HTR-8/SVneo (cell line): ENCODE measurements at regions not wholly inside any gene's neighbourhood (a gene's known extent, or its start where the extent isn't known, plus 50 kb on each side); places are given as distances from the start of the nearest gene placed in this dataset.
A peak's percentile ranks its signal among the peaks of the same experiment; 100 is the strongest.
"Not testable (repeated sequence)": the region's sequence is repeated elsewhere in the genome, so short reads cannot be mapped to it uniquely, and the experiment has no call there.

Source experiments
- DNase-seq: peaks from one replicate; pipeline ENCODE4 v3.0.0; 2011; ENCODE audit warnings: low spot score, mixed read lengths; ENCODE audit not compliant: insufficient read length
- FAIRE-seq: peaks from 2 replicates; lab custom pipeline; 2011; peaks lifted over from hg19 to GRCh38; lab: Jason Lieb, UNC

DNA sequence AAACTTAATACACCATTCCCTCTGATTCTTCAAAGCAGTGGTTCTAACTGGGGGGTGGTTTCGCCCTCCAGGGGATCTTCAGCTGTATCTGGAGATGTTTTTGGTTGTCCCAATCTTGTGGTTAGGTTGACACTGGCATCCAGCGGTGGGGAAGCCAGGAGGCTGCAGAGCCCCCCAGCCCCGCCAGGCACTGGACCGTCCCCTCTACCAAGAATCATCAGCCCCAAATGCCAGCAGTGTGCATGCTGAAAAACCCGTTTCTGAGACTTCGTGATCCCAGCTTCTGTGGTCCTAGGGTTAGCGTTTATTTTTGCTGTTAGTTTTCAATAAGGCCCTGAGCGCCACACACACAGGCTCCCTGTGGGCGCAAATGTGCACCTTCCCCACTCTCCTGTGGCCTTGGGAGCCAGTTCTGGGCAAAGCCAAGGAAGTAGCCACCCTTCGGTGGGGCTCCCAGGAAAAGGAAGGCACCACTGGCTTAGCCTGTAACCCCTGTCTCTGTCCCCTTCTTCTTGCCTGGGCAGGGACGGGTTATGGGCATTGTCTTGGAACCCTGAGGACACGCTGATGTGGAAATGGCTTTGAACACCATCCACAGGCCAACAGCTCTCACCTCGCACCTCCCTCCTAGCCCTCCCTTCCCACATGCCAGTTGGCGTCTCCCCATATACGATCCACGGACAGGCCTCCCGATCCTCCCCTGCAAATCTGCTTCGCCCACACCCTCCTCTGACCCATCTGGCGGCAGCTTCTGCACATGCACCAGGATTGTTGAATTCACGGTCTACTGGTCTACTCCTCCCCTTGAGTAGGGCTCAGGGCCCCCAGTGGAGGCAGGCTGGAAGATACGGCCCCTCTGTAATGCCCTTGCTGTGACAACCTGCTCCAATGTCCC lies 71.4 kb upstream of the CCND1 start:
- DNase-seq (no peak), FAIRE-seq (no peak)

DNA sequence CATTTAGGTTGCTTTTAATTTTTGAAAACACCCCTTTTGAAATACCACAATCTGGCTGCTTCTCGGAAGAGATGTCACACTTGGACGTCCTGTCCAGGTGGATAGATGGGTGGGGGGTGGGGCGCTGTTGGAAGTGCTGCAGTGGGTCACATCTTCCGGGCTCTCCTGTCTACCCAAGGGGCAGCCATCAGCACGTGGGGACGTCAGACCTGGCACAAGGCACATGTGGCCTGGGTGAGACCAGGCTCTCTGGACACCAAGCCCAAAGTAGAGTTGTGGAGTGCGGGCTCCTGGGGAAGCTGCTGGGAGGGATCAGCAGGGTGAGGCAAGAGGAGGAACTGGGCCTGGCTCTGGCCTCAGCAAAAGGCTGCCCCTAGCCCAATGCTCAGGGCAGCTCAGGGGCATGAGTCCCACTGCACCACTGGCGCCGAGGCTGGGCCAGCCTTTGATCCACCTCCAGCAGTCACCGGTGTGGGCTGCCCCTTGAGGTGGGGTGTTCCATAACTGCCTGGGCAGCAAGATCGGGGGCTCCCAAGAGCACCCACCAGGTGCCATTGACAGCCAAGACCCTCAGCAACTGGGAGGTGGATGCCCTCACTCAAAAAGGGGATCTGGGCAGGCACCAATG lies 68.6 kb upstream of the CCND1 start:
- FAIRE-seq = no peak
- DNase-seq = no peak

DNA sequence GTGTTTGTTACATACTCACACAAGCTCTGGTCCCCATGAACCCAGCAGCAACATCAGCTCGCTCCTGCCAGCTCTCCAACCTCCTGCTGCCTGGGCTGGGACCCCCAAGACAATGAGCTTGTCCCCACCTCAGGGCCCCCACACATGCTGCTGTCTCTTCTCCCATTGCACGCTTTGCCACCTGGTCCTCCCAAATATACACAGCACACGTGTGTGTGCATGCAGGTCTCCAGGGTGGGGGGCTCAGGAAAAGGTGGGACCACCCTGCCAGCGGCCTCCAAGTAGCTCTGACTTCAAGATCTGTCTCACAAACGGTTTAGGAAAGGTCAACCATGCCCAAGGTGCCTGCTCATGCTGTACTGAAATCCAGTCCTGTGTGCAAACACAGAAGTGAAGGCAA lies 68.1 kb upstream of the CCND1 start:
- FAIRE-seq (no peak), DNase-seq (no peak)

DNA sequence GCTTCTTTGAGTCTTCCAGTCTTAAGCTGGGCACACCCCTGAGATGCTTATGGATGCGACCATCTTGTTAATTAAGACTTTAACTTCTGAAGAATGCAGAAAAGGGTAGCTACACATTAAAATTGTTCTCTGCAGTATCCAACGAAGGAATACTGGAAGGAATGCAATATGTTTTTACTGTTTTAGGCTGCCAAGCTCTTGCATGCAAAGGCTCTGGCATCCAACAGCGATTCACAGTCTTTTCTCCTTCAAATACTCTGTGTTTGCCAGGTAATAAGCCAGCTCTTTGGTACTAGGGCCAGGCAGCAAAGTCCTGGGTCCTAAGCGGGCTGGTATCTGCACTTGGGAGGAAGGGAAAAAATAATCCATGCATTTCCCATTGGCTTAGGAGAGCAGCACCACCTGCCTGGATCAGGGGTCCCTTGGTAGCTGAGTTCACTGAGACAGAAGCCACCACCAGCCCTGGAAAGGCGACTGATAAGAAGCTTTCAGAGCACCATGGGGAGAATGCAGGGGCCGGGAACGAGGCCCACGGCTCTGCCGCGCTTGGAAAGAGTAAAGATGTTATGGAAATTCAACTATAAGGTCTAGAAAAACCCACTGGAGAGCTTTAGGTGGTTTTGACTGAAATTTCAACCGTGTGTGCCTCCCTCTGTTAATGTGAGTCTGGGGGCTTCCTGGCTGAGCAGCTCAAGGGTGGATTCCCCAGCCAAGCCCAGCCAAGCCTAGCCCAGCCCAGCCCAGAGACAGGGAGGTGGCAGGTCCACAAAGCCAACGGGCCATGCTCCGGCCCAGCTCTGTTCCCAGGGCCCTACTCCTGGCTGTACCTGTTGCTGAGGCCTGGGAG lies 67.0 kb upstream of the CCND1 start:
- DNase-seq (no peak), FAIRE-seq (no peak)

- no peak for DNase-seq
- FAIRE-seq = no peak
Observed at GRCh38 chr11:69574608-69575255, 66.2 kb upstream of the CCND1 start.

- FAIRE-seq (no peak), DNase-seq (no peak)
Observed at GRCh38 chr11:69575296-69576068, 65.5 kb upstream of the CCND1 start.

- FAIRE-seq (no peak), DNase-seq (no peak)
Observed at GRCh38 chr11:69576069-69576782, 64.7 kb upstream of the CCND1 start.

DNA sequence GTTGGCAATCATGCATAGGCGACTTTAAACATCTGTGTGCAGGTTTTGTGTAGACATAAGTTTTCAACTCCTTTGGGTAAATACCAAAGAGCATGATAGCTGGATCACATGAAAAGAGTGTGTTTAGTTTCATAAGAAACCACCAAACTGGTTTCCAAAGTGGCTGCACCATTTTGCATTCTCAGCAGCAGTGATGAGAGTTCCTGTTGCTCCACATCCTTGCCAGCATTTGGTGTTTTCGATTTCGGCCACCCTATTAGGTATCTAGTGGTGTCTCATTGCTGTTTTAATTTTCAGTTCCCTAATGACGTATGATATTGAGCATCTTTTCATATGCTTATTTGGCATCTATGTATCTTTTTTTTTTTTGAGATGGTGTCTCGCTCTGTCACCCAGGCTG lies 62.8 kb upstream of the CCND1 start:
- DNase-seq (no peak), FAIRE-seq (no peak)

DNA sequence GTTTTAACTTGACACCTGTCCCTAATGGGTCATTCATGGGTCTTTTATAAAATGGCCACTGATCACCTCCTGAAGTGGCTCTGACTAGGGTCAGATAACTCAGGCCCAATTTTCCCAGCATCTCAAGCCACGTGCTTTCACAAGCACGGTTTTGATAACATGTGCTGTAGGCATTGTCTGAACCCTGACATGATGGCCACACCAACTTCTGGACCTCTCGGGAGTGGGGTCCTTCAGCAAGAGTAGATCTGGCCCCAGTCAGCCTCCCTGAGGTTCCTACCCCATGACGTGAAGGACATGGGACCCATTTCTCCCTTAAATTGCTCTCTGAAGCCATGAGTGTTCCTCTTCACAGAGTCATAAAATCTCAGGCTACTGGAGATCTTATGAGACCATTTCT lies 60.4 kb upstream of the CCND1 start:
- FAIRE-seq (no peak), DNase-seq (no peak)

GRCh38 chr11:69582756-69583467 lies 58.0 kb upstream of the CCND1 start:
- no peak for FAIRE-seq
- DNase-seq = no peak

GRCh38 chr11:69584160-69584559 lies 56.8 kb upstream of the CCND1 start:
- DNase-seq (no peak), FAIRE-seq (no peak)

DNA sequence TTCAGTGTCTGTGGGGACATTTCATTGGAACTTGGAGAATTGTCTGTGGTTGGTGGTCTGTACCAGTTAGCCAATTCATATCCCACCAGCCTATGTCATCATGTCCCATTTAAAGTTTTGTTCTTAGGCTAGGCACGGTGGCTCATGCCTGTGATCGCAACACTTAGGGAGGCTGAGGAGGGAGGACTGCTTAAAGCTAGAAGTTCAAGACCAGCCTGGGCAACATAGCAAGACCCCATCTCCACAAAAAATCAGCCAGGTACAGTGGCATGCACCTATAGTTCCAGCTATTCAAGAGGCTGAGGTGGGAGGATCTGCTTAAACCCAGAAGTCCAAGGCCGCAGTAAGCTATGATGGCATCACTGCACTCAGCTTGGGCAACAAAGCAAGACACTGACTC lies 55.6 kb upstream of the CCND1 start:
- no peak for DNase-seq
- FAIRE-seq = no peak

- FAIRE-seq = peak; percentile 89
- peak; percentile 73 for DNase-seq
Observed at GRCh38 chr11:69587454-69588090, 53.4 kb upstream of the CCND1 start.

DNA sequence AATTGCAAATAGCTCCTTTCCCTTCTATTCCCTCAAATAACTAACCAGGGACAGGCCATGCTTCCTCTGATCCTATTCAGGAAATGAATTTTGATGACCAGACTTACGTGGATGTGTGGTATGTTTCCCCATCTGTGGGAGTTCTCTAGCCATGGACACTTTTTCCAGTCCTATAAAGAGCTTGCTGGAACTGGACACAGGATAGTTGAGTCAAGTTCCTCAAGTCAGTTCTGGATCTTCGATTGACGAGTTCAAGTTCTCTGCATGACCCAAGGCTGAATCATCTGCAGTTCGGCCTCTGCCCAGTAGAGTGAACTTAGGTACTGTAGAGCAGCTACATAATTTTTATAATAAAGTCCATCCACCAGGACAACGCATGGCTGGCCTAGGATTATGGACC lies 52.7 kb upstream of the CCND1 start:
- FAIRE-seq = peak; percentile 44
- peak; percentile 62 for DNase-seq

DNA sequence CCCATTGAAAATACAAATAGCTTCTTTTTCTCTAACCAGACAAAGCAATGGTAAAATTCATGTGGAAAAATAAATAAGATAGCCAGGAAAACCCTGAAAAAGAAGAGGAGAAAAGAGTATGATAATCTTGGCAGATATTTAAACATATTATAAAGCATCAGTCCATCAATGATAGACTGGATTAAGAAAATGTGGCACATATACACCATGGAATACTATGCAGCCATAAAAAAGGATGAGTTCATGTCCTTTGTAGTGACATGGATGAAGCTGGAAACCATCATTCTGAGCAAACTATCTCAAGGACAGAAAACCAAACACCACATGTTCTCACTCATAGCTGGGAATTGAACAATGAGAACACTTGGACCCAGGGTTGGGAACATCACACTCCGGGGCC lies 50.9 kb upstream of the CCND1 start:
- not testable (repeated sequence) for DNase-seq, FAIRE-seq
